ENCODE measurements at regions not wholly inside any gene's neighbourhood (a gene's known extent, or its start where the extent isn't known, plus 50 kb on each side); places are given as distances from the start of the nearest gene placed in this dataset.

DNA sequence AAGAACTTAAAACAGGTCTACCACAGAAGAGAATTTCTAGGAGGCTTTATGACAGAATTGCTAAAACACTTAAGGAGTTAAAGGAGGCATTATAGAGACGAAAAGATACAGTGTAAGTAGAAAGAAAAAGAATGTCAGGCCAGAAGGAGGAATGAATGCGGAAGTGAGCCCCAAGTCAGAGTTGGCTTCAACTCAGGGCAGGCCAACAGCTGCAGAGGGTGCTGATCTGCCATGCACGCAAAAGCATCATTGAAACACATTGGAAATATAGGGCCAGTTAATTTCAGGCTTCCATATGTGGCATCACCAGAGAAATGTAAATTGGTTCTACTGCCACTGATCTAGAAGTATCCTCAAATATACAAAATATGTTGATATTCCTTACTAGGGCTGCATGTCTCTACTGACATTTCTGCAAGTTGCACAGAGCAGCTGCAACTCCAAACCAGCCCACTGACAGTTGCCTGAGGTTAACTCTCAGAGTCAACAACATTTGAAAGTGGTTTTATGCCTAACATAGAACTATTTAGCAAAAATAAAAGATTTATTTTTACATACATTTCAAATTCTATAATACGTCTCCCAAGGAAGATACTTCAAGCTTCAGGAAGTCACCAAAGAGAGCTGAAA lies 324.1 kb downstream of the C11orf87 start:
- no peak overlapping the region for H3K4me3 ChIP-seq
- DNase-seq = no peak
- H3K27me3 ChIP-seq = no peaks in the 10 kb centered on the region
- no peaks in the 10 kb centered on the region for H3K36me3 ChIP-seq
- H3K9me3 ChIP-seq = no peaks in the 10 kb centered on the region
- intact Hi-C loops (cut with DNase I; ENCODE audit: low total_unique reads) (no loop called here), in situ Hi-C loops (cut with MboI; ENCODE audit: low pct_ligation_motif_present in 1 of 4, low pct_unique_long_range_greater_than_20kb in 1 of 4, low sequenced_read_pairs in 3 of 4) (no loop called here)
- TF ChIP-seq EP300 (IDR thresholded peaks at IDR 0.05; ENCODE audit: low read depth) (no peak), POLR2AphosphoS5 (IDR thresholded peaks at IDR 0.05) (no peak), POLR2A (IDR thresholded peaks at IDR 0.05) (no peak)
- TF ChIP-seq, protein P1, sequence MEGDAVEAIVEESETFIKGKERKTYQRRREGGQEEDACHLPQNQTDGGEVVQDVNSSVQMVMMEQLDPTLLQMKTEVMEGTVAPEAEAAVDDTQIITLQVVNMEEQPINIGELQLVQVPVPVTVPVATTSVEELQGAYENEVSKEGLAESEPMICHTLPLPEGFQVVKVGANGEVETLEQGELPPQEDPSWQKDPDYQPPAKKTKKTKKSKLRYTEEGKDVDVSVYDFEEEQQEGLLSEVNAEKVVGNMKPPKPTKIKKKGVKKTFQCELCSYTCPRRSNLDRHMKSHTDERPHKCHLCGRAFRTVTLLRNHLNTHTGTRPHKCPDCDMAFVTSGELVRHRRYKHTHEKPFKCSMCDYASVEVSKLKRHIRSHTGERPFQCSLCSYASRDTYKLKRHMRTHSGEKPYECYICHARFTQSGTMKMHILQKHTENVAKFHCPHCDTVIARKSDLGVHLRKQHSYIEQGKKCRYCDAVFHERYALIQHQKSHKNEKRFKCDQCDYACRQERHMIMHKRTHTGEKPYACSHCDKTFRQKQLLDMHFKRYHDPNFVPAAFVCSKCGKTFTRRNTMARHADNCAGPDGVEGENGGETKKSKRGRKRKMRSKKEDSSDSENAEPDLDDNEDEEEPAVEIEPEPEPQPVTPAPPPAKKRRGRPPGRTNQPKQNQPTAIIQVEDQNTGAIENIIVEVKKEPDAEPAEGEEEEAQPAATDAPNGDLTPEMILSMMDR (IDR thresholded peaks at IDR 0.05) = no peak
- H3K4me1 ChIP-seq = no peaks in the 10 kb centered on the region
- no peak overlapping the region for H3K27ac ChIP-seq
- WGBS, 2 donors (ENCODE audit: low coverage in 1 of 2) = 78 to 84% methylated on average over 4 of the region's 4 CpGs

DNA sequence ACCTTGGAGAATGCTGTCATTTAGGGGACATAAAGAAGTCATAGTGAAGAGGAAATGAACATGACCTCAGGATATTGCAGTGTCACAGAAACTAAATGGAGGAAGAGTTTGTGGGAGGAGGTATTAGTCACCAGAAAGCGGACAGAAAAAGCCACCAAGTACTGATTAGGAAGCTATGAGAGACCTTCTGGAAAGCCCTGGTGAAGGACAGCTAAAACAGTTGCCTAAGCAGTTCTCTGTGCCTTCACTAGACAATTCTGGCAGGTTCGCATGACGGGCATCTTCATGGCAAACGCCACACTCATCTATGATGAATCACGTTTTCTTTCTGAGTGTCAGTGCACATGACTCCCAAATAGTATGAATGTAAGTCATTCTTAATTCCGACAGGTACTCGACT lies 325.8 kb downstream of the C11orf87 start:
- in situ Hi-C loops (cut with MboI; ENCODE audit: low pct_ligation_motif_present in 1 of 4, low pct_unique_long_range_greater_than_20kb in 1 of 4, low sequenced_read_pairs in 3 of 4) = no loop called here
- no peaks in the 10 kb centered on the region for H3K27me3 ChIP-seq
- H3K9me3 ChIP-seq = no peaks in the 10 kb centered on the region
- no peaks in the 10 kb centered on the region for H3K36me3 ChIP-seq
- no peak overlapping the region for H3K4me3 ChIP-seq
- no peak for TF ChIP-seq EP300 (IDR thresholded peaks at IDR 0.05; ENCODE audit: low read depth)
- TF ChIP-seq, protein P1 (IDR thresholded peaks at IDR 0.05) = no peak
- no peak for TF ChIP-seq POLR2A (IDR thresholded peaks at IDR 0.05)
- TF ChIP-seq POLR2AphosphoS5 (IDR thresholded peaks at IDR 0.05) = no peak
- H3K27ac ChIP-seq = no peak overlapping the region
- no peaks in the 10 kb centered on the region for H3K4me1 ChIP-seq
- intact Hi-C loops (cut with DNase I; ENCODE audit: low total_unique reads) = no loop called here
- 76 to 86% methylated on average over 7 of the region's 7 CpGs for WGBS, 2 donors (ENCODE audit: low coverage in 1 of 2)
- DNase-seq = no peak

DNA sequence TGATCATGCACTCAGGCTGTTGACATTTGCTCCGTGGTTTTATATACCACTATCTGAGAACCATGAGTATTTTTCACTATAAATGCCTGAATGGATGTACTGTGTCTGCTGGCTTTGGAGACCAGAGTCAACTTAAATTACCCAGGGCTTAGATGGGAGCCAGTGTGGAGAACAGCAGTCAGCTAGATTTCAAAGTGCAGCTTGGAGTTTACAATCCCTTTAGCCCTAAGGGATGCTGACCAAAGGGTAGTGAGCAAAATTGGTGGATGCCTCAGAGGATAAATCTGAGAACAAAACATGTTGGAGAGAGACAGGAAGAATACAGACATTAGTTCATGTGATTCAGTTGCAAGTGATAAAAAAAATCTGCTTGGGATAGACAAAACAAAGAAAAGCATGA lies 327.5 kb downstream of the C11orf87 start:
- Histone ChIP-seq H3K4me3 (no peak overlapping the region), H3K27me3 (no peaks in the 10 kb centered on the region), H3K9me3 (no peaks in the 10 kb centered on the region), H3K27ac (no peak overlapping the region), H3K4me1 (no peaks in the 10 kb centered on the region), H3K36me3 (no peaks in the 10 kb centered on the region)
- DNase-seq = no peak
- intact Hi-C loops (cut with DNase I; ENCODE audit: low total_unique reads) = no loop called here
- 26% methylated on average over 1 of the region's 1 CpG; no CpG with 5 or more reads in 1 of the 2 donors for WGBS, 2 donors (ENCODE audit: low coverage in 1 of 2)
- in situ Hi-C loops (cut with MboI; ENCODE audit: low pct_ligation_motif_present in 1 of 4, low pct_unique_long_range_greater_than_20kb in 1 of 4, low sequenced_read_pairs in 3 of 4) = no loop called here
- TF ChIP-seq POLR2A (IDR thresholded peaks at IDR 0.05) (no peak), EP300 (IDR thresholded peaks at IDR 0.05; ENCODE audit: low read depth) (no peak), POLR2AphosphoS5 (IDR thresholded peaks at IDR 0.05) (no peak)
- TF ChIP-seq, protein P1 (IDR thresholded peaks at IDR 0.05) = no peak

GRCh38 chr11:109750964-109751363 lies 329.0 kb downstream of the C11orf87 start:
- H3K27me3 ChIP-seq = no peaks in the 10 kb centered on the region
- H3K36me3 ChIP-seq = no peaks in the 10 kb centered on the region
- H3K4me1 ChIP-seq = no peaks in the 10 kb centered on the region
- H3K9me3 ChIP-seq = no peaks in the 10 kb centered on the region
- no peak for DNase-seq
- no peak overlapping the region for H3K27ac ChIP-seq
- intact Hi-C loops (cut with DNase I; ENCODE audit: low total_unique reads) = no loop called here
- no peak overlapping the region for H3K4me3 ChIP-seq
- in situ Hi-C loops (cut with MboI; ENCODE audit: low pct_ligation_motif_present in 1 of 4, low pct_unique_long_range_greater_than_20kb in 1 of 4, low sequenced_read_pairs in 3 of 4) = no loop called here
- TF ChIP-seq POLR2AphosphoS5 (IDR thresholded peaks at IDR 0.05) = no peak
- TF ChIP-seq, protein P1 (IDR thresholded peaks at IDR 0.05) = no peak
- TF ChIP-seq POLR2A (IDR thresholded peaks at IDR 0.05) = no peak
- no peak for TF ChIP-seq EP300 (IDR thresholded peaks at IDR 0.05; ENCODE audit: low read depth)
- WGBS, 2 donors (ENCODE audit: low coverage in 1 of 2) = 40 to 83% methylated on average over 2 of the region's 2 CpGs
